Activated CD4-positive, alpha-beta T cell treated with anti-CD3 and anti-CD28 coated beads, Interleukin-2, Interleukin-6, amounts not matched to agents 100 ng/mL and 50 ng/mL, durations not matched to agents 16 hours and 8 hours (primary cell): ENCODE measurements at regions not wholly inside any gene's neighbourhood (a gene's known extent, or its start where the extent isn't known, plus 50 kb on each side); places are given as distances from the start of the nearest gene placed in this dataset.

Source experiments
- DNase-seq: peaks from one replicate; pipeline ENCODE4 v3.0.0-alpha.2; 2020

DNA sequence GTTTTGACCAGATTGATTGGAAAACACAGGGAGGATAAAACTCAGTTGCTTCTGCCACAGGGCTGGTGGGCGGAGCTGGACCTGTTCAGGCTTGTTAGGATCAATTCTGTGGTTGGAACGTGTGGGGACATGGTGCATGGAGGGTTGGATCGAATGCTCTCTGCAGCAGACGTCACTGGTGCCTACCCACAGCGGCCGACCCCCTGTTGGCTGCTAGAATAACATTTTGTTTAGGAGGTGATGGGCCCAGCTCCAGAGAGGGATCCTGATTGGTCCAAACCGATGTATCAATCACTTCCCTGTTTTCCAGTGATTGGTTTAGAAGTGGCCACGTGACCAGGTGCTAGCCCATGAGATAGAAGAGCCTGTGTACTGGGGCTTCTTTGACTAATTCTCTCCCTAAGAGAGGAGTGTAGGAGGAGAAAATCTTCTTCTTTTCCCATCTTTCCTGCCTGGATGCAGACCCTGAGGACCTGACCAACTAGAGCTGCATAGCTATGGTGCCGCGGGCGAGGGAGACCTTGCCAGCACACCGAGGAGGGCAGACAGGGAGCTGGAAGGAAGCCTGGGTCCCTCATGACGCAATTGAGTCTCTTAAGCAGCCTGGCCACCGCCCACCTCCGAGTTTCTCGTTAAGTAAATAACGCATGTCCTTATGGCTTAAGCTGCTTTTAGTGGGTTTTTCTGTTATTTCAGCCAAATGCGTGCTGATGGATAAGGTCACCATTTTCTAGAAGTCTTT lies 163.5 kb downstream of the AACS start:
- DNase-seq: no peak

DNA sequence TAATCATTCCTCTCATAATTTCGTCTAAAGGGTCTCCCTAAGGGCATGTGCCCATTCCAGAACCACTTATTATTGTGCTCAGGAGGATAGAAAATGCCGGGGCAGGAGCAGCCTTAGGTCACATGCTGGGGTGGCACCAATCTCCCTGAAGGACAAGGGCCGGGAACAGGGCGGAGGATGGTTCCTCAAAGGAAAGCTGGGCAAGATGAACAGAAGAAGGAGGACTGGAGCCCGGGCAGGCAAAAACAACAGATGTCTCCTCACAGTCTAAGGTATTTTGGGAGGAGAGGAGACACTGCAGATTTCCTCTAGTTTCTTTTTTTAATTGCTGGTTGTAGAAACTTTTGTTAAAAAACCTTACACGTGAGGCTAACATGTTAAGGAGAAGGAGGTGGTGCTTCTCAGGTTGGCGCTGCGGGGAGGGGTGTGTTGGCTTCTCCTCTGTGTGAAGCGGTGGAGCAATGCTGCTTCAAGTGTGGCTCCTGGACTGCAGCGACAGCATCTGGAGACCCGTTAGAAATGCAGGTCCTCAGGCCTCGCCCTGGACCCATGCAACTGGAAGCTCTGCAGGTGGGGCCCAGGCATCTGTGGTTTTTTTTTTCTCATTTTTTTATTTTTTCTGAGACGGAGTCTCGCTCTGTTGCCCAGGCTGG lies 164.8 kb downstream of the AACS start:
- no peak for DNase-seq

DNA sequence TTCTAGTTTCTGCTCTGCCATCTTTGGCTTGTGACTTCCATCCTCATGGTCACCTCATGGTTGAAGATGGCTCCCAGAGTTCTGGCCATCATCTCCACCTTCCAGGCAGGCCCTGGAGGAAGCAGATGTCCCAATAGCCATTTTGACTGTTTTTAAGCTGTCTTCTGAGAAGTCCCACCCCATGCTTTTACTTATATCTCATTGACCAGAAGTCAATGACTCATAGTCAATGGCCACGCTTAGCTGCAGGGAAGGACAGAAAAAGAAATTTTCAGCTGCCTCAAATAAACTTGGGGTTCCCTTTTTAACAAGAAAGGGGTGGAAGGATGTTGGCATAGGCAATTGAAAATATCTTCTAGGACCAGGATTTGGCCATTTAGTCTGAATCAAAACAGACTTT lies 168.1 kb downstream of the AACS start:
- no peak for DNase-seq

DNA sequence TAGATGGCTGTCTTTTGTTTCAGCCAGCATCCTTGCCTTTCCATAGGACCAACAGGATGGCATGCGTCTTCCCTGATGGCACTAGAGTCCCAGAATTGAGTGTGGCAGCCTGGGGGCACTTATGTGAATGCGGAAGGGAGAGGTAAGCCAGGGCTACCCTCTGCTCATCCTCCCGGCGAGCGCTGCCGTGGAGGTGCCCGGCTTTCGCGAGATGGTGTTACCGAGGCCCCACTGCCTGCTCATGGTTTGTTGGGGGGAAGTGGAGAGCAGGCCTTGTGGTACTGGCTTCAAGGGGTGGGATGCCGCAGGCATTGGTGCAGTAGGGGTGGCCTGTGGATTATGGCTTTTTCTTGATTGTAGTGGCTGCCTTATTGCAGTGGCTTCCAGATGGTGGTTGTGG lies 174.3 kb downstream of the AACS start:
- no peak for DNase-seq

DNA sequence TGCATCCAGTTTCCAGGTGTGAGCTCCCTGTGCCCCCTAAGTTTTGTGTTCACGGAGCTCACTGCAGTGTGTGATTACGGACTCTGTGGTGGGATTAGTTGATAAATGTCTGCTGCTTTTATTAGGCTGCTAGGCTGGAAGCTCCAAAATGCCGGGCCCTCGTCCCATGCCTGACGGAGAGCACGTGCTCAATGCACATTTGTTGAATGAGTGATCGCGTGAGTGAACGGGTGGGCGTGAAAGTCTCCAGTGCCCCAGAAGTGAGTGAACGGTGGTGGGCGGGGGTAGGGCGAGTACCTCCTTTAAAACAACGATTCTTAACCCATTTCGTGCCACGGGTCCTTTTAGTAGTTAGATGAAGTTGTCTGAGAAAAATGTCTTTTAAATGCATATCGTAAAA lies 175.5 kb downstream of the AACS start:
- DNase-seq: no peak

DNA sequence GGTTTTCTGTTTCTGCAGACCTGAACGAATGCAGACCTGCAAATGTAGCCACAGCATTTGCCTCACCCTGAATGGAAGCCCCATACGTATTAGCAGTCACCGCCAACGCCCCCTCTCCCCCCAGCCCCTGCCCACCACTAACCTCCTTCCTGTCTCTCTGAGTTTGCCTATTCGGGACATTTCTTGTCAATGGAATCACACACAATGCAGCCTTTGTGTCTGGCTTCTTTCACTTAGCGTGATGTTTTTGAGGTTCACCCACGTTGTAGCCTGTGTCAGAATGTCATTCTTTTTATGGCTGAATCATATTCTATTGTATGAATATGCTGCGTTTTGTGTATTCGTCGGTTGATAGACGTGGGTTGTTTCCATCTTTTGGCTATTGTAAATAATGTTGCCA lies 178.6 kb downstream of the AACS start:
- no peak for DNase-seq

DNA sequence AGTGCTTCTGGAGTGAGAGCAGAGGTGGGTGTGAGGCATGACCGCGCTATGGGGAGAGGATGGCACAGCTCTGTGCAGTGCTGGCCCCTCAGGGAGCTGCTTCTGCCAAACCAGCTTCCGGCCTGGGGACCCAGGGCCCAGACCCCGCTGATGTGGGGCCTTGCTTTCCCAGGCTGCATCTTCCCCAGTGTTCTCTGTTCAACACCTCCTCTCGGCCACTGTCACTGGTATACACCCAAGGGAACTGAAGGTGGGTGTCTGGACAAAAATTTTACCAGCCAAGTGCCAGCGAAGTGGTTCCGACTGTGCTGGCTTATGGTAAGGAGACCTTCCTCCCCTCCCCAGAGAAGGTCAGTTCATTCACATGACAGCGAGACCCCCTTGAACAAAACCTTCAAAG lies 179.1 kb downstream of the AACS start:
- DNase-seq: no peak

DNA sequence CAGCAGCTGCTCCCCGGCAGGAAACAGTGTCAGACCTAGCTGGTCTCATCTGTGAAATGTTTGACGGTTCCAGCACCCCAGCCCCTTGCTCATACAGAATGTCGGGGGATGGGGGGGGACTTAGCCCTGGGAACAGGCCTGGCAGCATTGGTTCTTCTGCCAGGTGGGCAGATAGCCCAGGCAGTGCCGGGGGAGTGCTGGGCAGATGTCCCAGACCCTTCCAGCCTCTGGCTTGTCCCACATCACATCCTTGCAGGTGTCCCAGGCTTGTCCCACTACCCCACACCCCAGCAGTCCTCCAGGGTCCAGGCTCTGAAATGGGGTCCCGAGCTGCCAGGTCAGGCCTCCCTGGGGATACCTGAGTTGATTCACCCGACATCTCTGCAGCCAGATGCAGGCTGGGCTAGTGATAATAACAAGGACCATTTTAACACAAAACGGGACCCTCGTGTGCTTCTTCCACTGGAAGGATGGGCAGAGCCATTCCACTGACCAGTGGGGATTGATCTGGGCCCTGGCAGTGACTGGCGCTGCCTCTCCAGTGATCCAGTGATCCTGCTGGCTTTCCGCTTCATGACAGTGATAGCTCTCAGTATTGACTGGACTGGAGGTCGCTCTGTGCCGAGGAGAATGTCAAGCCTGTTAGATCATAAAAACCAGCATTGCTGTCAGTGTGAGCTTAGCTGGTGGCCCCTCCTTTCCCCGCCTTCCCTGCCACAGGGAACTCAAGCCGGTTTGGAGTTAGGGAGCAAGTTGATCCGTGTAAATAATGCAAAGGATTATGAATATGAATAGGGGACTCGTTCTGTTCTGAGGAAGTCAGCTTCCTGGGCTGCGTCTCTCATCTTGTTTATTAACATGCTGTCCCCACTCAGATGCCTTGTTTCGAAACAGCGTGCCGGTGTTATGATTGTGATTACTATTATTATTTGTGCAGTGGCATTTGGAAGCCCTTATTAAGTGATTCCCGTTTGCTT lies 180.6 kb downstream of the AACS start:
- no peak for DNase-seq

DNA sequence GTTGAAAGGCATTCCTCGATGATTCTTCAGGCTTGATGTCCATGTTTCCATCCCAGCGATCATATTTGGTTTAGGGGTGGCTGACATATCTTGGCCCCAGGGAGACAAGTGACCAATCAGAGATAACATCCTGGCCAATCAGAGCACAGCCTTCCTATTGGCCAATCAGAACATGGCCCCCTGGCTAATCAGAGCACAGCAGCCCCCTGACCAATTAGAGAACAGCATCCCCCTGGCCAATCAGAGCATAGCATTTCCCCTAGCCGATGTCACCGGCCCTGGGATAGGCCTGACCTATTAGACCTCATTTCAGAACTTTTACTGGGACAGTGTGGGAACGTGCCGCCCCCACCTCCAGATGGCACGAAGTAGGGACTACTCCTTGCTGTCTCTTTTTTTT lies 182.2 kb downstream of the AACS start:
- no peak for DNase-seq

DNA sequence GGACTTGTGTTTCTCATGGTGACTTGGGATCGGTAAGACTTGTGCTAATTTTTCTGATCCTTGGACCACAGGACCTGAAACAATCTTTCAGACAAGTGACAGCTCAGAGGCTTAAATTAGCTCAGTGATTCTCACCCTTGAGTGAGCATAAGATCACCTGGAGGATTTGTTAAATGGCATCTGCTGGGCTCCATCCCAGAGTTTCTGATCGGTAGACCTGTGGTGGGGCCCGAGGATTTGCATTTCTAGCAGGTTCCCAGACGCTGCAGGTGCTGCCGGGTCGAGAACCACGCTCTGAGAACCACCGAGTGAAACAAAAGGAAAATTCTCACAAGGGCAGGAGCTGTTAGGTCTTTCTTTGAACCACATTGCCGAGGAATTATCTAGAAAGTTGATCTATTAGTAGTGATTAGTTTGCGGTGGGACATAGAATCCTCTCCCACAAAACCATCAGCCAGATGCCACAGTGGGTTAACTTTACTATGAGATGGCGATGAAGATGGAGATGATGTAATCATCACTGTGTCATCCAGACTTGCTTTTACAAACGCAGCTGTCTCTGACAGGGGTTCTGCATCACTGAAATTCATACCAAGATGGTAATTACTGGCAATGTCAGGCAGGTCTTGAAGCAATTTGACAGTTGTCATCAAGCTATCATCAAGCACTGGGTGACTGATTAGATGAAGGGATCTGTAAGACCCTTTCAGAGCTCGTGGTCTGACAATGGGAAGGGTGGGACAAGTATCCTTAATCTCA lies 184.0 kb downstream of the AACS start:
- no peak for DNase-seq

DNA sequence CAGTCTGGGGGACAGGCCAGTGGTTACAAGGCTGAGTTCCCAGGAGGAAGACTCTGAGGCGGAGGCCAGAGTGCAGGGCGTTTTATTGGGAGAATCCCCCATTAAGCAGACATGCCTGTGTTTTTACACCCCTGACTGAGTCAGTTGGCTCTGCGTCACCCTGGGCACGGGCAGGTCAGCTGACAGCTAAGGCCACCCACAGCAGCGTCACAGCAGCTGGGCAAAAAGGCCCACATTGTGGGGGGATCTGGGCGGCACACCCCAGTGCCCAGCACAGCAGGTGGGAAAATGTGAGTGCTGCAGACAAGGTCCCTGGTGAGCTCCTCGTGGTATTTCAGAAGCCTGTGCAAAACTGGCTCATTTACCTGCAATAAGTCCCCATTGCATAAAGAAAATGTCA lies 184.7 kb downstream of the AACS start:
- DNase-seq: no peak

DNA sequence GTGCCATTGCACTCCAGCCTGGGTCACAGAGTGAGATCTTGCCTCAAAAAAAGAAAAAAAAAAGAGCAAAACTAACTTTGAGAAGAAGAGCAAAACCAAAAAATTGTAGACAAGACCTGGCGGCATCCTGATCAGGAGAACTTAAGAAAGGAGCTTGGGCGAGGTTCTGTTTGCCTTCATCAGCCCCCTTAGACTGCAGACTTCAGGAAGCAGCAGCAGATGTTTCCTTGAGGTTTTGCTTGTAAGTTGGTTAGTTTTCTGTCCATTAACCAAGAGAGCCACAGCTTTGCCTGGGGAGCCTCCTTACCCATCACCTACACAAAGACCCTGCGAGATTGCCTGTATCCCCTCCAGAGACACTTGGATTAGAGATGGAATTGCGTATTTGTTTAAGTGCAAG lies 189.0 kb downstream of the AACS start:
- no peak for DNase-seq

DNA sequence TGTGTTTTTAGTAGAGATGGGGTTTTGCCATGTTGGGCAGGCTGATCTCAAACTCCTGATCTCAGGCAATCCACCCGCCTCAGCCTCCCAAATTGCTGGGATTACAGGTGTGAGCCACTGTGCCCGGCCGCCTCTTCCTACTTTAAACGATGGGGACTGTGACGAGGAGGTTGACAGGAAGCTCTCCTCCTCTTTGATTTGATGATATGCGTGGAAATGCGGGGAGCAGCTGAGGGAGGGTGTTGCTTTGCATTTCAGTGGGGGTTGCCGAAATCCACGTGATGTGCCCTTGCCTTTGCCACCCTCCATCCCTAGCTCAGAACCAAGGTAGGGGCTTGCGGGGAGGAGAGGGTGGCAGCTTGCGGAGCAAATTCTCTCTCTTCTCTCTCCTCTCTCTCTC lies 189.6 kb downstream of the AACS start:
- no peak for DNase-seq

DNA sequence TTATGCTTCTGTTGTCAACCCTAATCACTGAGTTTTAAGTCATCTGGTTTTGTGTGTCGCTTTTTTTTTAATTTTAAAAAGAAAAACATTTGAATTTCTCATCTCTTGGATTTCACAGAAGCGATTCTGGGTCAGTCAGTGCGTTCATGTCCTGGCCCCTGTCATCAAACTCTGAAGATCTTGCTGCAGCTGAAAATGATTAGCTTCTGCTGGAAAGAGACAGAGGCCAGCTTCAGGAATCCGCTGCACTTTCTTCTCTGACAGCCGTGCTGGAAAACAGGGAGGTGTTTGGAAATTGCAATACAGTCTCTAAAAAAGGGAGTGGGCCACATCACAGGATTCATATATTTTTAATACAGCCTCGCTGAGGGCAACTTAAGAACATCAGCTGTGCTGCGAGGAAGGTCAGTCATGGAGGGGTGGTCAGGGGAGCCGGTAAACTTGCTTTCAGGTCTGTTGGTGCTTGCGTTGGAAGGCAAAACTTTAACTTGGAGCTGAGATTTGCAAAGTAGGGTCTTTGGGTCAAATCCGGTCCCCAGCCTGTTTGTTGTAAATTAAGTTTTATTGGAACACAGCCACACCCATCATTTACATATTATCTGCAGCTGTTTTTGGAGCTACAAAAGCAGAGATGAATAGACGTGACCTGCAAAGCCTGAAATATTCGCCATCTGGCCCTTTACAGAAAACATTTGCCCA lies 190.8 kb downstream of the AACS start:
- no peak for DNase-seq

DNA sequence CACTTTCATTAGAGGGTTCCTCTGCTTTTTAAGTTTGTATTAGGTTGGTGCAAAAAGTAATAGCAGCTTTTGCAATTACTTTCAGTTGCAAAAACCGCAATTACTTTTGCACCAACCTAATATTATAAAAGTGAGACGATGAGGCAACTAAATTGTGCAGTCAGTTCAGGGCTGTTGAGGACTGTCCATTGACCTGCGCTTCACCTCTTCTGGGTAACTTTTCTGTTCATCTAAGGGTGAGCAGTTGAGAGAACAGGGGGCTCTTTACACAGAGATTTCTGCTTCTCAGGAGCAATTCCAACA lies 191.3 kb downstream of the AACS start:
- no peak for DNase-seq

DNA sequence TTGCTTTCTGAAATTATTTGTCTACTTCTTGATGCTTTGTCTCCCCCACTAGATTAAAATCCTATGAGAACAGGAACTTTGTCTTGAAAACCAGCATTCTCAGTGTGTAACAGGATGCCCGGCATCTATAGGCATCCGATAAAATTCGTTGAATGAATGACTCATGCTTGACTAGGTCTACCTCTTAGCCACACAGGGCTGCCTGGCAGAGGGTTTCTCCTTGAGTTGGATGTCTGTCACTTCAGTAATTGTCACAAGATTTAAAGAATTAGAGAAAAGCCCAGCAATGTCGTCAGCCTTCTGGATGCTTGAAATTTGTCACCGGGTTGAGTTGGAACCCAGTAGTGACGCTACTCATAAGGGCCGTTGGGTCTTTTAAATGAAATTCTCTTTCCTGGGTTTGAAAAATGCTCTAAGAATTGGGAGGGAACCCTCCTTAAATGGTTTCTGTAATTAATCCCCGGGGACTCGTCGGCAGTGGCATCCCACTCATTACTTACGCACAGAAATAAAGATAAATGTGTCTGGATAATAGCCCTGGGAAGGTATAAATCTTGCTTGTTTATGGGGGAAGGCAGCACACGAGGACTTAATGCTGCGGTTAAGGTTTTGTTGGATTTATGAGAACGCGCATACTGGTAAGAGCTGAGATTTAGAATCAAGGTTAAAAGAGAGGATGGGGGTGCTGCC lies 194.1 kb downstream of the AACS start:
- DNase-seq: no peak

DNA sequence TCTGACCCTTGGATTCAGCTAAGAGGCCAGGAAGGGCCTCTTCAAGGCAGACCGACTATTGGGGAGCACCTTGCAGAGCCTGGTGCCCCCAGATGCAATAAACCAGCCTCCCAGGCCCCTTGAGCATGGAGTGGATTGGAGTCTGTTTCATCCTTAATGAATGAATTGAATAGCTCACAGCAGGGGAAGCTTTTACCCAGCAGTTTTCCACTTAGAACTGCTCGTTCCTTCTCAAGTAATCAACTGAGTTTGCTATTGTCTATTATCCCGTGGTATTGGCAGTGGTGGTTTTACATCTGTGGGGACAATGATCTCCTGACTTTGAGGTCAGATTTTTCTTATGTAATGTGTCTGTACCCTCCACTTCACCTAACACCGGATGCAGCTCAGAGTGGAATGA lies 197.6 kb downstream of the AACS start:
- no peak for DNase-seq

DNA sequence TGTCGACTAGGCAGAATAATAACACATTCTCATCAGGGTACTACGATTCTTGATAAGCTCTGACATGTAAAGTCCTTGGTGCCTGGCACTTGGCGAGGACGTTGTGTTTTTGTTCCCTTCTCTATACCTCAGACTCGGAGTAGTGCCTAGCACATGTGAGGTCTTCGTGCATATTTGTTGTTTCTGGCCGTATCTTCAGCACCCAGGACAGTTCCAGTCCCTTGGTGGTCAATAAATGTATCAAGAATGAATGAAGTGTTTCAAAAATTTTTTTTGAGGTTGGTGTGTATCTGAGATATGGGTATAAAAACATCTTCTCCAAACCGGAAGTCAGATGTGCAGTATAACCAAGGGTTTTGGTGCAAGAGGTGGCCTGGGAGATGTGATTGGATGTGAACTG lies 198.2 kb downstream of the AACS start:
- no peak for DNase-seq

DNA sequence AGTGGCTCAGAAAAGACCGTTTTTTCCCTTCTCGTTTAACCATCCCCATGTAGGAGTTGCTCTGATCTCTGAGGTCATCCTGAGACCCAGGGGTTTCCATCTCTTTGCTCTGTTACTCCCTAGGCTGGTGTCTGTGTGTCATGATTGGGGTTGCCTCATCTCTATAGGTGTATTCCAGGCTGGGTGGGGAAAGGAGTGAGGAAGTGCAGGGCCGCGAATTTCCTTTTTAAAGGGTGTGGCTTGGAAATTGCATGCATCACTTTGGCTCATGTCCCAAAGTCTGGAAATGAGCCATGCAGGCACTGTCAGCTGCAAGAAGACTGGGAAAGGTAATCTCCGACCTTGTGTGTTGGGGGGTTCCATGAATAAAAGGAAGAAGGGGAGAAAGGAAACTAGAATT lies 201.9 kb downstream of the AACS start:
- no peak for DNase-seq

DNA sequence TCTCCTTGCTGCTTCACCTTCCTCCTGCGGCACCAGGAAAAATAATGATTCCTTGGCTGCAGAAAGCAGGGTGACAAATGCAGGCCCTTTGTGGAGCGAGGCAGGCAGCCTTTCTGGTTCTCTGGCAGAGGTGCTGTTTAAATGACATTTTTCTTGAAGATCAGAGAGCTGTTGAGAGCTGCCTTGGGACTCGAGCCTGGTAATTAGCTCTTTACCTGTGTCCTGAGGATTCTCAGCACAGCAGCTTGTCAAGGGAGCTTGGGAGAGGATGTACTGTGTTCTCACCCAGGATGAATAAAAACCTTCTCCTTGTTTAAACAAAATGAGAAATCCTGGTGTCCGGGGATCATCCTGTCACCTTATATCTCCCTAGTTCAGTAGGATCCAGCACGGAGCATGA lies 204.0 kb downstream of the AACS start:
- no peak for DNase-seq

DNA sequence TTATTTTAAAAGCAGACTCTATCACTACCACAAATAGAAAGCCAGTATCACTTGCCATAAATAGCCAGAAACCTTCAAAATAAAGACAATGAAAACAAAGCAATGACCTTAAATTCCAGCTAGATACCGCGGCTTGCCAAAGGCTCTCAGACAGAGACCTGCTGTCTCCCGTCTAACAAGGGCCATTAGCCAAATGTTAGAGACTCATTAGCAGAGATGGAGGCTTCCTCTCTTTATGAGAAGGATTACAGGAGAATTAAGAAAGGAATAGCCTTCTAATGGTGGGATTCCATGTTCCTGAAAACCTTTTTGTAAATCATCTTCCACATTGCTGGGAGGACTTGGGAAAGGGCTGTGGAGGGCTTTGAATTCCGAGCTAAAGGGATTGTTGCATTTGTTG lies 206.7 kb downstream of the AACS start:
- no peak for DNase-seq

DNA sequence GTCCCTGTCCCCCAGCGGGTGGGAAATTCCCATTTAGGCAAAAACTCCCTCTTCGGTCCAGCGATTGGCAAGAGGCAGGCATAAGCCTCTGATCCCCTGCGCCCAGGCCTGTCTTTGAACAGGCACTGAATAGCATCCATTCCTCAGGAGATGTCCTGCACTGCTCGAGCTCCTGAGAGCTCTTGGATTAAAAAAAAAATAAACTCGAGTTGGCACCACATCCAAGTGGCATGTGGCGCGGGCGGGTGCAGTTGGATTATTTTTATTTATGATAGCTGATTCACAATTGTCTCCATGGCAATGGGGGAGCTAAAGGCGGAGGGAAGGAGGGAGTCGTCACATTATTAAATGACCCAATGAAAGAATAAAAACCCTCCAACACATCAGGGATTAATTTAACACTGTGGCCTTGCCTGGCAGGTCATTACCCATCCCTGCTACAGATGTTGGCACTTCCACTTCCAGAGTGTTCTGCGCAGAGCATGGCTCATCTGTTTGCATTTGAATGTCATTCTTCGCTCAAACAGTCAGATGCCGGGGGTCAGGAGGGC lies 207.2 kb downstream of the AACS start:
- no peak for DNase-seq
